Hematopoietic multipotent progenitor cell treated with erythropoietin and hydrocortisone succinate and interleukin-3 and kit ligand, for 6 days (in vitro differentiated cells): ENCODE measurements at regions not wholly inside any gene's neighbourhood (a gene's known extent, or its start where the extent isn't known, plus 50 kb on each side); places are given as distances from the start of the nearest gene placed in this dataset.
"Not testable (repeated sequence)": the region's sequence is repeated elsewhere in the genome, so short reads cannot be mapped to it uniquely, and the experiment has no call there.

Experiments
- DNase-seq: peaks from one replicate; pipeline ENCODE4 v3.0.0-alpha.2; 2015

DNA sequence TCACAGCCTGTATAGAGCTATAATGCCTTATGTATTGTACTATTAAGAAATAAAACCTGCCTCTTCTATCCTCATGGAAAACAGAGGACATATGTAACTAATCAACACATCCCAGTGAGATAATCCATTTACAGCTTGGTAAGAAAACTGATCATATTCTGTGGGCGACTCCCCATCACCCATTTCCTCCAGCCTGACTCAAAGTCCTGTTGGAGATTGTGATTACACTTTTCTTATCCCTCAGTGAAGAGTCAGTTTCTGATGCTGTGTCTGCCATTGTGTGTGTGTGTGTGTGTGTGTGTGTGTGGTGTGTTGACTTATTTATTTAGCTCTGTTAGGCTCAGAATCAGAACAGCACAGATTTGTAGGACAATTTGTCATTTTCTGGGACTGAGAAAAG lies 212.8 kb downstream of the FGF9 start:
- DNase-seq, result no peak

DNA sequence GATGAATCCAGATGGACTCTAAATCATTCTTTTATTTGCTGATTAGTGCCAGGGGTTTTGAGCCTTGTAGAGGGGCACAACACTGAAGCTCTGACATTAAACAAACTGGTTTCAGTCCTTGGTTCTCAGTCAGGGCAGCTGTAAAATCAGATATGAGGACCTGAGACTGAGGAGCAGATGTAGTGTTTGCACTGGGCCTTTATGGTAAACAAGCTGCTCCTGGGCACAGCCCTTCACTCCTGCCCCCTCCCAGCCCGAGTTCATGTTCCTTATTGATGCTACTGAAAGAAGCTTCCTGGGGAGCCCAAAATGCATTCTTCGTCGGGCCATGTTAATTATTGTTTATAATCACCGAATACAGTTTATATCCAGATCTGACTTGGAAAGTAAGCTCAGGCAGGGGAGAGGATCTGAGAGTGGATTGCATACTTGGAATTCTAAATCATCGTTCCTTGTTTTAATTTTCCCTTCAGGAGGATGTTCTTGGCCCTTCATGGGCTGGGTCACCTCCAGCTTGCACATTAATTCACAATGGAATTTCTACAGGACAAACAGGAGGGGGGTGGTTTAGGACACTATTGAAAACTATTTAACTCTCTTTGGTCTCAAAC lies 213.5 kb downstream of the FGF9 start:
- DNase-seq, result no peak

DNA sequence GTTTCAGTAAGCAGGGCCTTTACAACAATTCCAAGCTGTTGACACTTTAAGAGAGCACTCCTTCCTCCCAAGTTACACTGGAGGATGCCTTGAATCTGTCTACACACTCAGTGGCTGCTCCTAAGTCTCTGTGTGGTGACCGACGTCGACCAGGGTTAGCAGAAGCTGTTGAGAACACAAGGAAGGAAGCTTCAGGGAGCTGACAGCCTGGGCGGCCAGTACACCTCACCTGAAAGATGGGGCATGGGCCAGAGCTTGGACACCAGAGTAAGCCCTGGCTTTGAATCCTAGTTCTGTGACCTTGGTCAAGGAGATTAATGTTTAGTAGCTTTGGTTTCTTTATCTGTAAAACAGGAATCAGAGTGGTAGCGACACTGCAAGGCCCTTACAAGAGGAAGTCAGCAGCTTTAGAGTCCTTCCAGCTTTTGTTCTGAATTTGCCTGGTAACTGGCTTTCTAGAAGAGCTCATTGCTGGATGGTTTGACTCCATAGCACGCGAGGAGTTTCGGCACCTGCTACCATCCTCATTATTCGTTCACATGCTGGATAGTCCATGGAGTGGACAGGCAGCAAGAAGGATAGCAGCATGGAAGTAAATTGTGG lies 214.2 kb downstream of the FGF9 start:
- DNase-seq, result peak; percentile 33

DNA sequence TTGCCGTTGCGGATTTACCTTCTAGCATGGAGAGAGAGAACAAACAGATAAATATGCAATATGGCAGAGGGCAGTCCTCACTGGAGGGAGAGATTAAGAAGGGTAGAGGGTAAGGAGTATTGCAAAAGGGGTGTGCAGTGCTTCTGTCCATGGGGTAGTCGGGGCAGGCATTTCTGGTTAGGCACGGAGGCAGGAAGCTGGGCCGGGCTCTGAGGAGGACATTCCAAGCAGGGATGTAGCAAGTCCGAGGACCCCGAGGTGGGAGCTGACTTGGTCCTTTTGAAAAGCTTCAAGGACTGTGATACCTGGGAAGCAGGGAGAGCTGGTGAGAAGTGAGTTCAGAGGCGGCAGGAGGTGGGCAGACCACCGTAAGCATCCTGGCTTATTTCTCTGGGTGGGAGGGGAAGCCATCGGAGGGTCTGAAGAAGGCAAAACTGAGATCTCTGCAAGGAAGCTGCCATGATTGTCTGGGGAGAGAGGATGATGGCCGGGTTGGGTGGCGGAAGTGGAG lies 214.9 kb downstream of the FGF9 start:
- no peak for DNase-seq

DNA sequence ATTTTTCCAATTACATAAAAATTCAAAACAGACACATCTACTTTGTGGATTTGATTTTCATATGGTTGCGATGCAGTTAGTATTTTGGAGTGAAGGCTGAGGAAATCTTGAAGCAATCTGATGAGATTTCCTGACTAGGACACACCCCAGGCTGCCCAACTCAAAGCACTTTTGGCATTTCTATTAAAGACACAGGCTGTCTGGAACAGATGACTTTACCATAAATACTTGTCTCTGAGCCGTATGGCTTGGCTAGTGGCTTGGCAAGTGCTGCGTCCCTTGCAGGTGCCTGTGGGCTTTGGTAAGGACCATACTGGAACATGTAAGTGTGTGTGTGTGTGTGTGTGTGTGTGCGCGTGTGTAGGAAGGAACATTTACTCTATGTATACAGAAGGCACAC lies 218.8 kb downstream of the FGF9 start:
- DNase-seq, result no peak

DNA sequence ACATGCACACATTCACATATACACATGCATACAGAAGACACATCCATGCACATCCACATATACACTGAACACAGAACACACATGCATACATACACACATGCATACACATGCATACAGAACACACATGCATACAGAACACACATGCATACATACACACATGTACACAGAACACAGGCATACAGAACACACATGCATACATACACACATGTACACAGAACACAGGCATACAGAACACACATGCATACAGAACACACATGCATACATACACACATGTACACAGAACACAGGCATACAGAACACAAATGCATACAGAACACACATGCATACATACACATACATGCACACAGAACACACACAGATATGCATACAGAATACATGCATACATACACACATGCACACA lies 219.3 kb downstream of the FGF9 start:
- DNase-seq, result not testable (repeated sequence)

DNA sequence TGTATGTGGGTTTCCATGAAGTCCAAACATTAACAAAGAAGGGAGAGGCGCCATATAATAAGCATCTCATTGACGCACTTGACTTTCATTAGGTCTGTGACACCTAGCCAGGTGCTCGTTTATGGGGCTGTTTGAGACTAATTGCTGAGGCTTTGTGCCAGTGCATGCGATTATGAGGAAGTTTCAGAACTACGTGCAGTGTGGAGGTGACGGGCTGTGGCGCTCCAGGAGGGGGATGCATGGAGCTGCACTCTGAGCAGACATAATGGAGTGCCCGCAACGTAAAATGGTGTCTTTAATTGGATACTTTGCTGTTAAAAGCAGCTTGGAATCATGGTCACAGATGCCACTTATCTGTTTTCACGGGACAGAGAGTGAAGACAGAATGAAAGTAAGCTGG lies 223.2 kb downstream of the FGF9 start:
- DNase-seq, result no peak

DNA sequence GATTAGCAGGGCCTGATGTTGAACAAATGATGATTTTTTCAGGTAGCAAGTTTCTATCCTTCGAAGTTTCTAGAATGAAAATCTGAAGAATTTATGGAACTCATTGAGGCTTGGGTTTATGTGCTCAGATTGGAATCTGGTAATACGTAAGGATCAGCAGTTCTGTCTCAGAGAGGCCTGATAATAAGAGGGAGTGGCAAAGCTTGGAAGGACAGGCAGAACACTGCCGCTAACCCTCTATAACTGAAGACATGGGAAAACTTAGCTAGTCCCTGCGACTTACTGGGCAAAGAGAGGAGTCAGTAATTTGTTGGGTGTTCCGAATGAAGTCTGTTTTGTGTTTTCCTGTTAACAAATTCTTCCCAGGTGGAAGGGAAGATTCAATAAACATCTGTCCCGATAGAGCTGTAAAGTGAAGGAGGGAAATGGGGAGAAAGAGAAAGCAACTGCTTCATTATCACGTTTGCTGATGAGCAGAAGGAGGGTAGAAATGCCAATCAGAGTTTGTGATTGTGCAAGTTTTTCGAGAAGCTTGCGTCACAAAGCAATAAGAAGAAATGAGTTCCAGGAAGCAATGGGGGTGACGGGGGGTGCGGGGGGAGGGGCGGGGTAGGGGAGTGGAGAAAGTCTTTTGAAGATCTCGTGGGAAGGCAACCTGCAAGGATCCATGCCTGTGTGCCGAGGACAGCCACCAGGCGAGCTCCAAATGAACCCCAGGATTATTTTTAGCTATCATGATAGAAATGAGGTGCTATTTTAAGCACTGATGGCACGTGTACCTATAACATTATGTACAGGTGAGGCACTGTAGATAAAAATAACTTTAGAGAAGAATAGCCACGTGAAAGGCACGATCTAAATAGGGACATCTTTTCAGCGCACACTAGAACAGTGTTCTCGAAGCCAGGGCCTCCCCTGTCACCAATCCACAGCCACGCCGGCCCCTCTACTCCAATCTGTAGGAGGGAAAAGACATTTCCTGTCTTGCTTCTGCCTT lies 224.1 kb downstream of the FGF9 start:
- peak; percentile 20 for DNase-seq

DNA sequence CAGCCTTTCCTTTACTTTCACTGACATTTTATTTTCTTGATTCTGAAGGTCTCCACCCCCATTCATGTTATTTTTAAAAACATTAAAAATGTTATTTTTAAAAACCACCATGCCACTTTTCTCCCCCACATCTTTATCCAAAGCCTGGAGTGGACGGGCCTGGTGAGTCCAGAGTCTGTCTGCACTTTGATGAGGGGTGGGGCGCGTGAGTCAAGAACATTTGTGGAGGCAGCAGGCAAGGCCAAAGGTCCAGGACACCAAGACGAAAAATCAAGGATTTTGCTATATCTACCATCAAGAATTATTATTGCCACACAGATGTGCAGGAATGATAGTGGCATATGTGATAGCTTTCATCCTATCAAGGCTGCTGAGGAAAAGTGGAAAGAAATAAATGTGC lies 224.9 kb downstream of the FGF9 start:
- DNase-seq, result no peak

DNA sequence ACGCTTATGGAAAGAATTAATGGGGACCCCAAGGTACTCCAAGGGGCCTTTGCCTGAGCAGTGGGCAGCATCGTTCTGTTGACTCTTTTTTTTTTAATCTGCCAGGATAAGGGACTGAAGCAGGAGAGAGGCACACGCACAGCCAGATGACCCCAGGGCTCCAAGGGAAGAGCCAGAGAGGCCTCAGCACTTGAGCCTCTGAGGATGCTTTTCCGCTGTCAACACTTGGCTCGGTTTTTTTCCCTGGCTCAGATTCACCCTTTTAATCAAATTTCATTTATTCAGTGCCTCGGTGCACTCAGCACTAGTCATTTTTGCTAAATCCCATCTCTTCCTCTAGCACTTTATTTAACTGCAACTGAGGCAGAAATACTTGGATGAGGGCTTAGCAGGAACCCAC lies 226.3 kb downstream of the FGF9 start:
- no peak for DNase-seq

DNA sequence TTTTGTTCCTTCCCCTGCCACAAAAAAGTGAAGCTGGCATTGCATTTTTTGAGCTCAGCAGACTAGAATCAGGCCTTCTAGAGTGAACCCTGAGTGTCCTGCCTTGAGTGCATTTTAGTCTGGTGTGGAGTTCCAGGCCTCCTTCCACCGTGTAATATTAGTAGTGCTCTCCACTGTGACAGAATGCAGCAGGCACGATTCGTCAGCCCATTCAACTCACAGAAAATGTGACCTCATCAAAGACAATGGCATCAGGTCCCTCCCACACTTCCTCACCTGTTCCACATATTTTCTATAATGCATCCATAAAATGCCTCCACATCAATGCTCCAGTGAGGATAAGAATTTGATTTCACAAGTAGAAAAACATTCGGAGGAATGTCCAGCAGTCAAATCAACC lies 227.6 kb downstream of the FGF9 start:
- DNase-seq, result no peak

DNA sequence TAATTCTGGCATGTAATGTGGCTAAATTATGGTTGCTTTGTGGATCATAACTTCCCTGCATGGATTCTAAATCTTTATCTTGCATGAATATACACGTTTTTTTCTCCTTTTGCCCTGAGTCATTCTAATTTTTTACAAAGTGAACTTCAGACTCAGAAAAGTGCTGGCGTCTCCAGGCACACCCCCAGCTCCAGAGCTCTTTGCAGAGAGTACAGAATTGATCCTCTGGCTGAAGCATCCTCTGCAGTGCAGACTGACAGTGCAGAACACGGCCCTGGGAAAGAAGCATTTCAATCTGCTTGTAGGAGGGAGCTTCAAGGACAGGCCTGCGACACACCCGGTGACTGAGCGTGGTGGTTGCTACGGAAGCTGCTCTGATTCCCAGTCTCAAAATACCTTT lies 228.1 kb downstream of the FGF9 start:
- DNase-seq, result no peak

DNA sequence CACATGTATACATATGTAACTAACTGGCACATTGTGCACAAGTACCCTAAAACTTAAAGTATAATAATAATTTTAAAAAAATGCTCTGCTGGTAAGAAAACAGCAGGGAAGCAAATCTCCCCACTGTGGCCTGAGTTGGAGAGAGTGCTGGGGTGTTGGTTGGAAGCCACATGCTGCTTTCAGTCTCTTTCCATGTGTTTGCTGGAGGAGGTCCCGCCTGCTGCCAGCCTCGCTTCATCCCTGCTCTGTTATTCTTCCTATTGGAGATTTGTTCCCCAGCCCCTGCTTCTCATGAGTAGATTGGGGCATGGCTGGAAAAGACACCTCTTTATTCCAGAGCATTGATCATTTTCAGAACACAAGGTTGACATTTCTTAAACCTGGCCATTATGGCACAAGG lies 230.5 kb downstream of the FGF9 start:
- no peak for DNase-seq

DNA sequence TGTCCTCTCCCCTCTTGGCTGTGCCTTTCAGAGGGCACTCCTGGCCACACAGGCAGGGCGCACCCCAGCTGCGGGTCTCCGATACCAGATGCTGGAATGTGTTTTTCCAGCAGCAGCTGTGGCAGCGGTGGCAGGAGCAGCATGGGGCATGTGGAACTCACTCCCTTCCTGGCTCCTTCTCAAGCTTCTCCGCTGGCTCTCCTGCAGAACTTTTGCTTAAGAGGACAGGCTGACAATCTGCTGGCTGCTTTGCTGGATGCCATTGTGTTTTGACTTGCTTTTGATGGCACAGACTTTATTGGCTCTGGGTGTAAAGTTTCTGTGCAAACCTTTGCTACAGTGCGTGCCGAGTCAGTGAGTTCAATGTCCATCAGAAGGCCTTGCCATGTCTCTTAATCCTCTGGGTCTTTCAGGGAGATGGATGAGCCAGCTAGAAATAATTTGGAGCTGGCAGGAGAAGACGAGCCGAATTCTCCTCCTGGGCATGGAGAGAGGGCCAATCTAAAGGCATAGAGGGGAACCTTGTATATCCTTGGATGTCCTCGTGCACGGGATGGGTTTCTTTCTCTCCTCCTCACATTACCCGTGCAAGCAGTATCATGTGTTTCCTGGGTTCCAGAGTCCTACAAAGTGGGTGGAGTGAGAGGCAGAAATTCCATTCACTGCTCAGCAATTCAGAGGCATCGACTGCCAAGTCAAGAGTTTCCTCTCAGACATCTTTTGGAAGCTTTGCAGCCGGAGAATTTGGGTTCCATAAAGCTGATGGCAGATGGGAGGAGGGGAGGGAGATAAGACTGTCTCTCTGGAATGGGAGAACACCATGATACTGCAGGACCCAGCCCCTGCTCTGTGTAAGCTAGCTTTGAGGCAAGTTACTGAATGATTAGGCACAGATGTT lies 231.2 kb downstream of the FGF9 start:
- DNase-seq, result no peak

DNA sequence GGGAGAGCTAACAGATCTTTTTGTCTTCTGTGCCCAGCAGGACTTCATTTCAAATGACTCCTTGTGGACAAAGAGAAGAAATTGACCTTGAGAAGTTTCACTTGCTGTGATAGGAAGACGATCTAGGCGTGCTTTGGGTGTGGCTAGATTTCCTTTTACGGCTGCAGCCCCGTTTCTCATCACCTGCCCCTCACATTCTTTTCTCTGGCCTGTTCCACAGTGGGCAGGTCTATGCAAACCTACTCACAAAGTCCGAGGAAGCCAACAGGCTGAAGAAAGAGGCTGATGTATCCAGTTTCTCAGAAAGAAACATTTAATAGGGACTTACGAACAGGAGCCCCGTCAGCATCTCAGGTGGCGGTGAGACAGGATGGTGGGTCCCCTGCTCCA lies 231.8 kb downstream of the FGF9 start:
- no peak for DNase-seq

DNA sequence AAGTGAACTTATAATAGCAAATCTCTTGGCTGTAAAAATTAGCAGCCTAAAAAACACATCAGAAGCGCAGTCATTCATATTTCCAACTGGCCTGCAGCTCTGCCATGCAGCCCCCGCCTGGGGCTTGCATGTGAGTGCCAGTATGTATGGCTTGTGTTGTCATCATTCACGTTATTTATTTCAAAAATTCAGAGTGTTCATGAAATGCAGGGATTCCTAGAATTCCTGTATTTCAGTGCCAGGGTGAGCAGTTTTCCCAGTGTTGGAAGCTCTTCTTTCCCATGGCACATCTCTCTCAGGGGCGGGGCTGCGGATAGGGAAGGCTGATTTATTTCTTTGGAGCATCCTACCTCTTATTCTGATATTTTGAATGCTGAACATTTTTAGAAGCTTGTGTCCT lies 234.6 kb downstream of the FGF9 start:
- DNase-seq, result no peak

DNA sequence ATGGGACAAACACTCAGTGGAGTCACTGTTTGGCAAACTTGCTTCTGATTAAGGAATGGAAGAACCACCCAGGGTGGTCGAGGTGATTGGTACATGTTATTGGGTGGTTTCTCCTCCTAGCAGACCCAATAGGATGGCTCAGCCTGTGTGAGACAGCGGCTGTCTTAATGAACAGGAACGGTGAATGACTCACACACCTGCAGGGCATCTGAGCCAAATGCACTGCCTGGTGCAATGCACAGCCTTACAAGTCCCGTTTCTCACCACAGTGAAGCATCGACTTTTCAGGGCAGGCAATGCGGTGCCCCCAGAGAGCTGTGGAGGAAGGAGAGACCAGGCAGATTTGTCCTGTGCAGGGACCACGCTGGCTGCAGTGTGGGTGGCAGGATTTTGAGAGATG lies 238.5 kb downstream of the FGF9 start:
- no peak for DNase-seq

DNA sequence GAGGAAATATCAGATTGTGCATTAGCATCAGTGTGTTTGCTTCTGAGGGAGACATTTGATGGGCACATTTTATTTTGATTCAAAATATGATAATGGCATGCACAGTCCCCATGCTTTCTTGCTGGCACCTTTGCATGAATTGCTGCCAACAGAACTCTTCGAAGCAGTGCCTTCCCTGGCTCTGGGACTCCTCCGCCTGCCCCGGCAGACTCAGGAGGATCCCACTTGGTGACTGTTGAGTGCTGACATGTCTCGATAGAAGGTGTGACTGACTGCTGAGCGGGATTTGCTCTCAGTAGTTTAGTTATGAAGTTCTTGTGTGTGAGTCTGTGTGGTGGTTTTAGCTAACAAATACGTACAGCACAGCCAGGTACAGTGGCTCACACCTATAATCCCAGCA lies 239.7 kb downstream of the FGF9 start:
- DNase-seq, result no peak

DNA sequence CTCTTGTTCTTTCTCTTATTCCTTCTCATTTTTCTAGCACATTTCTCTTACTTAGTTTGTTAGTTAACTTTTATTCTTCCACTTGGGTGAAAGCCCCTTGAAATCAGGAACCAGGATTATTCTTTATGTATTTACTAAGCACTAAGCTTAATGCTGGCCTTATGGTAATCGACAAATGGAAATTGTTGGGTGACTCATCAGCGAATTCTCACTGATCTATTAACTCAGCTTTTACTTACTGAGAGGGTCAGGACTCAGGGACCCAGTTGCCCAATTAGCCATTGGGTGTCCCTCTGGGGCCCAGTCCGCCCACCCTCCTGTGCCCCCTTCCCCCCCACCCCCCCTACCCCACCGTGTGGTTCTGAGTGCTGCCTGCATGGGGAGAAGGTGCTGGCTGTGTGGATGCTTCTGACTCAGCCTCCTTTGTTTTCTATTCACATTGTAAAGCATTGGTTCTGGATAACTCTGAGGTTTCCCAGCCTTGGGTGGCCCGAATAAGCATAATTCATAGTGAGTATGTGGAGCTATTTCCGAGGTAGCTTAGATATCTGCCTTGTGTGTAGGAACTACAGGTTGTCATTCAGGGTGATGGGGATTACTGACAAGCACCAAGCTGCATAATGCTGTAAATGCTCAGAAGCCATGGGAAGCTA lies 240.9 kb downstream of the FGF9 start:
- no peak for DNase-seq

DNA sequence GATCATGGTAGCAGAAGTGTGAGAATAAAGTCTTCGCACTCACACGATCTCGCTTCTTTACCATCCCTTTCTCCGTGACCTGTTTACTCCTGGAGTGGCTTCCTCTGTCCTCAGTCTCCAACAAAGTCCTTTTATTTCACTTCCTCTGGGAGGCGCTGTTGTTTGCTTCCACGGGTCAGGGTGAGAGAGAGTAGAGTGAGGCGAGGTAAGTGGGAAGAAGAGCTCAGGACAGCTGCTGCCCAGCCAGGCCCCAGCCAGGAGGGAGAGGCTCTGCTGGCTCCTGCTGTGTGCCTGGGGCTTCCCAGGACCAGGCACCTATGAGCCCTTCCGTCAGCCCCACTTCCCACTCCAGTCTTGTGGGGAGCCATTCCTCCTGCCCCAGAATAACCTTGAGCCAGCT lies 242.1 kb downstream of the FGF9 start:
- no peak for DNase-seq

DNA sequence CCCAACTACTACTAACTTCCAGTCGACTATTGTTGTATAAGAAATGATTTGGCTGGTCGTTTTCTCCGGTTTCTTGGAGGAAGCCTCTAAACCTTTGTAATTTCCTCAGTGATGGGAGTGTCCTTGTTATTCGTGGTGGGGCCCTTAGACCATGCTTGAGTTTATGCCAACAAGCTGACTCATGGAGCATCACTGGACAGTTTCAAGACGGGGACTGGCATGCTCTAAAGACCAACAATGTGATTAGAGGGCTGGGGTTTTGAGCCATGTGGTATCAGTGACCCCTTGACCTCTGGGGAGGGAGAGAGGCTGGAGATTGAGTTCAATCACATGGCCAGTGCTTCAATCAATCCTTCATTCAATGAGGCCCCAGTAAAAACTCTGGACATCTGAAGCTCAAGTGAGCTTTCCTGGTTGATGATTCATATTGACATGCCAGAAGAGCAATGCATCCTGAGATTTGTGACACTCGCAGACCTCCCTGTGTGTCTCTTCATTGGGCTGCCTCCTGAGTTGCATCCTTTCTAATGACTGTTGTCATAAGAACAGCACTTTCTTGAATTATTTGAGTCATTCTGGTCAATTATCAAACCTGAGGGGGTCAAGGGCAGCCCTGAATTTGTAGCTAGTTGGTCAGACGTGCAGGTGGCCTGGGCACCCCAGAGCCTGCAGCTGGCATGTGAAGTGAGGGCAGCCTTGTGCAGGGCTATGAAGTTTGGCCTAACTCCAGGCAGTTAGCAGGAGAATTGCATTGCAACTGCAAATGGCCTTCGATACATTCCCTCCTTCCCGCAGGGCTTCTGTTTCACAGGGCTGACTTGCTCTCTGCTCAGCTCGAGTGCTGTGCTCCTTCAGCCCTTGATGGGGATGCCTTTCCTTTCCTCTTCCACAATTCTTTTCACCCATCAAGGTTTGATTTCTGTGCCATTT lies 246.5 kb downstream of the FGF9 start:
- no peak for DNase-seq
